ENCODE measurements at regions not wholly inside any gene's neighbourhood (a gene's known extent, or its start where the extent isn't known, plus 50 kb on each side); places are given as distances from the start of the nearest gene placed in this dataset.

DNA sequence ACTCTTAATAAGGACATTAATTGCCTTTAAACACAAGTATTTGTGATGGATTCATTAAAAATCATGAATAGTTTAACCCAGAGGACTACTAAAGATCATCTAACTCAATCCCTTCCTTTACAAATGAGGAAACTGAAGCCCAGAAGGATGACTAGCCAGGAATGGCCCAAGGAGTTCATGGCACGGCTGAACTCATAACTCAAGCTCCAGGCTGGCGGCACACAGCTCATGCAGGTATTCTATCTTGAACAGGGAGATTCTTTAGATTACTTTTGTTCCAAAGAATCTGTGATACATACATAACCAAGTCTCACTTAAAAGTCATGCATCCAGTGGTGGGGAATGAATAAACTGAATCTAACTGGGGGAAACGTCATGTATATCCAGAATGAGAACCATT lies 495.5 kb downstream of the ACTL7B start:
- TF ChIP-seq POLR2A (IDR thresholded peaks at IDR 0.05; ENCODE audit: low read length) (no peak), GATA1 (IDR thresholded peaks at IDR 0.05; ENCODE audit: low read depth, low read length) (no peak)

Data from erythroblast (primary cell).